Fibroblast of villous mesenchyme (primary cell): ENCODE measurements at regions not wholly inside any gene's neighbourhood (a gene's known extent, or its start where the extent isn't known, plus 50 kb on each side); places are given as distances from the start of the nearest gene placed in this dataset.

Source experiments
- DNase-seq: peaks from one replicate; pipeline ENCODE4 v3.0.0-alpha.2; 2010; ENCODE audit warnings: low read depth
- H3K4me3 ChIP-seq: 2 replicates; pipeline ENCODE4 v1.5.1; 2011; ENCODE audit warnings: low read depth, mild to moderate bottlenecking, low read length
- CTCF ChIP-seq: IDR thresholded peaks from 2 replicates; pipeline ENCODE4 v1.5.1; 2012; ENCODE audit warnings: low read depth, mild to moderate bottlenecking, low read length; ENCODE audit not compliant: insufficient read depth

GRCh38 chr4:58590722-58591121, 1480.5 kb upstream of the IGFBP7 start:
- DNase-seq, result no peak
- no peak for TF ChIP-seq CTCF
- H3K4me3 ChIP-seq, result no peak overlapping the region

- no peak overlapping the region for H3K4me3 ChIP-seq
- DNase-seq, result no peak
- TF ChIP-seq CTCF, result no peak
These were observed 1477.7 kb upstream of the IGFBP7 start for GRCh38 chr4:58587856-58588255.

- H3K4me3 ChIP-seq, result no peak overlapping the region
- DNase-seq, result no peak
- no peak for TF ChIP-seq CTCF
These were observed 1456.1 kb upstream of the IGFBP7 start for GRCh38 chr4:58566260-58566659.

GRCh38 chr4:58564695-58565475, 1454.7 kb upstream of the IGFBP7 start:
- no peak overlapping the region for H3K4me3 ChIP-seq
- DNase-seq, result no peak
- TF ChIP-seq CTCF, result no peak

- H3K4me3 ChIP-seq, result no peak overlapping the region
- DNase-seq, result no peak
- no peak for TF ChIP-seq CTCF
These were observed 1451.0 kb upstream of the IGFBP7 start for GRCh38 chr4:58561170-58561569.

- no peak for TF ChIP-seq CTCF
- DNase-seq, result no peak
- no peak overlapping the region for H3K4me3 ChIP-seq
These were observed 1450.6 kb upstream of the IGFBP7 start for GRCh38 chr4:58560736-58561135.

GRCh38 chr4:58553679-58554078, 1443.5 kb upstream of the IGFBP7 start:
- no peak overlapping the region for H3K4me3 ChIP-seq
- TF ChIP-seq CTCF, result no peak
- no peak for DNase-seq
